ENCODE measurements at regions not wholly inside any gene's neighbourhood (a gene's known extent, or its start where the extent isn't known, plus 50 kb on each side); places are given as distances from the start of the nearest gene placed in this dataset.

DNA sequence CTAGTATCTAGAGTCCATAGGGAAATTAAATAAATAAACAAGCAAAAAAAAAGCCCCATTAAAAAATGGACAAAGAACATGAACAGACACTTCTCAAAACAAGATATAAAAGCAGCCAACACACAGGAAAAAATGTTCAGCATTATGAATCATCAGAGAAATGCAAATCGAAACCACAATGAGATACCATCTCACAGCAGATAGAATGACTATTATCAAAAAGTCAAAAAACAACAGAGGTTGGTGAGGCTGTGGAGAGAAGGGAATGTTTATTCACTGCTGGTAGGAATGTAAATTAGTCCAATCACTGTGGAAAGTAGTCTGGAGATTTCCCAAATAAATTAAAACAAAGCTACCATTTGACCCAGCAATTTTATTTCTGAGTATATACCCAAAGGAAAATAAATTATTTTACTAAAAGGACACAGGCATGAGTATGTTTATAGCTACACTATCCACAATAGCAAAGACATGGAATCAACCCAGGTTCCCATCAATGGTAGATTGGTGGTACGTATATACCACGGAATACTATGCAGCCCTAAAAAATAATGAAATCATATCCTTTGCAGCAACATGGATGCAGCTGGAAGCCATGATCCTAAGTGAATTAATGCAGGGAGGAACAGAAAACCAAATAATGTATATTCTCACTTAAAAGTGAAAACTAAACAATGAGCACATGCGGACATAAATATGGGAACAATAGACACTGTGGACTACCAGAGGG lies 366.5 kb upstream of the SEMA3C start:
- H3K4me2 ChIP-seq (ENCODE audit: low read length) = no peak overlapping the region
- no peaks in the 10 kb centered on the region for H3K27me3 ChIP-seq (ENCODE audit: insufficient read depth, low read length)
- no peaks in the 10 kb centered on the region for H3K79me2 ChIP-seq (ENCODE audit: insufficient read depth, low read length)
- H2AFZ ChIP-seq (ENCODE audit: low read length) = no peak overlapping the region
- no peaks in the 10 kb centered on the region for H3K36me3 ChIP-seq (ENCODE audit: insufficient read depth, low read length)
- H3K4me3 ChIP-seq (ENCODE audit: low read depth, low read length, poor library complexity, severe bottlenecking) = no peak overlapping the region
- no peaks in the 10 kb centered on the region for H3F3A ChIP-seq (ENCODE audit: insufficient read depth, low read length)
- no peaks in the 10 kb centered on the region for H3K4me1 ChIP-seq (ENCODE audit: insufficient read depth, low read length, severe bottlenecking)
- H4K20me1 ChIP-seq (ENCODE audit: insufficient read depth, low read length) = no peaks in the 10 kb centered on the region
- no peak for TF ChIP-seq EZH2 (IDR thresholded peaks at IDR 0.05; ENCODE audit: borderline replicate concordance, low read length)
- TF ChIP-seq, protein P1, sequence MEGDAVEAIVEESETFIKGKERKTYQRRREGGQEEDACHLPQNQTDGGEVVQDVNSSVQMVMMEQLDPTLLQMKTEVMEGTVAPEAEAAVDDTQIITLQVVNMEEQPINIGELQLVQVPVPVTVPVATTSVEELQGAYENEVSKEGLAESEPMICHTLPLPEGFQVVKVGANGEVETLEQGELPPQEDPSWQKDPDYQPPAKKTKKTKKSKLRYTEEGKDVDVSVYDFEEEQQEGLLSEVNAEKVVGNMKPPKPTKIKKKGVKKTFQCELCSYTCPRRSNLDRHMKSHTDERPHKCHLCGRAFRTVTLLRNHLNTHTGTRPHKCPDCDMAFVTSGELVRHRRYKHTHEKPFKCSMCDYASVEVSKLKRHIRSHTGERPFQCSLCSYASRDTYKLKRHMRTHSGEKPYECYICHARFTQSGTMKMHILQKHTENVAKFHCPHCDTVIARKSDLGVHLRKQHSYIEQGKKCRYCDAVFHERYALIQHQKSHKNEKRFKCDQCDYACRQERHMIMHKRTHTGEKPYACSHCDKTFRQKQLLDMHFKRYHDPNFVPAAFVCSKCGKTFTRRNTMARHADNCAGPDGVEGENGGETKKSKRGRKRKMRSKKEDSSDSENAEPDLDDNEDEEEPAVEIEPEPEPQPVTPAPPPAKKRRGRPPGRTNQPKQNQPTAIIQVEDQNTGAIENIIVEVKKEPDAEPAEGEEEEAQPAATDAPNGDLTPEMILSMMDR (IDR thresholded peaks at IDR 0.05; ENCODE audit: low read length) = no peak
- no peak overlapping the region for H3K9ac ChIP-seq (ENCODE audit: low read length)
- H3K9me3 ChIP-seq (ENCODE audit: low read length) = no peaks in the 10 kb centered on the region
- no peak overlapping the region for H3K27ac ChIP-seq (ENCODE audit: low read depth, low read length, poor library complexity, severe bottlenecking)
- no peaks in the 10 kb centered on the region; the same call in 1 of the 2 replicates for H3K9me2 ChIP-seq (ENCODE audit: low read depth, low read length)

DNA sequence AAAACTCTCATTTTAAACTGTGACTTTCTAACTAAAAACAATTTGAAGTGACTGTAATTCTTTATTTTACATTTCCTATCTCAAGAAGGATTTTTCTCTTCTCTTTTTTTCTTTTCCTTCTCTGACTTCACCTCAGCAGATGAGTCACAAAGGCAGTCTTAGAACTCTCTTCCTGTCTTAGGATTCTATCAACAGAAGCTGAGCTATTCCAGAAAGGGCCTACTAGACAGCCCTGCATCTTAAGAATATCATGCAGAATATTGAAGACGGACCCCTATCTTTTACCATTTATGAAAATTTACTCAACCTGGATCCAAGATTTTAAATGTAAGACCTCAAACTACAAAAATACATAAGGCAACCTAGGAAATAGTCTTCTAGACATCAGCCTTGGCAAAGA lies 365.7 kb upstream of the SEMA3C start:
- Histone ChIP-seq H3K27ac (ENCODE audit: low read depth, low read length, poor library complexity, severe bottlenecking) (no peak overlapping the region), H3K79me2 (ENCODE audit: insufficient read depth, low read length) (no peaks in the 10 kb centered on the region), H3K9me3 (ENCODE audit: low read length) (no peaks in the 10 kb centered on the region), H3K4me2 (ENCODE audit: low read length) (no peak overlapping the region), H3K36me3 (ENCODE audit: insufficient read depth, low read length) (no peaks in the 10 kb centered on the region), H3K9me2 (ENCODE audit: low read depth, low read length) (no peaks in the 10 kb centered on the region; the same call in 1 of the 2 replicates), H4K20me1 (ENCODE audit: insufficient read depth, low read length) (no peaks in the 10 kb centered on the region), H3K9ac (ENCODE audit: low read length) (no peak overlapping the region), H3K27me3 (ENCODE audit: insufficient read depth, low read length) (no peaks in the 10 kb centered on the region), H2AFZ (ENCODE audit: low read length) (no peak overlapping the region), H3K4me1 (ENCODE audit: insufficient read depth, low read length, severe bottlenecking) (no peaks in the 10 kb centered on the region), H3K4me3 (ENCODE audit: low read depth, low read length, poor library complexity, severe bottlenecking) (no peak overlapping the region), H3F3A (ENCODE audit: insufficient read depth, low read length) (no peaks in the 10 kb centered on the region)
- TF ChIP-seq, protein P1 (IDR thresholded peaks at IDR 0.05; ENCODE audit: low read length) = no peak
- TF ChIP-seq EZH2 (IDR thresholded peaks at IDR 0.05; ENCODE audit: borderline replicate concordance, low read length) = no peak

DNA sequence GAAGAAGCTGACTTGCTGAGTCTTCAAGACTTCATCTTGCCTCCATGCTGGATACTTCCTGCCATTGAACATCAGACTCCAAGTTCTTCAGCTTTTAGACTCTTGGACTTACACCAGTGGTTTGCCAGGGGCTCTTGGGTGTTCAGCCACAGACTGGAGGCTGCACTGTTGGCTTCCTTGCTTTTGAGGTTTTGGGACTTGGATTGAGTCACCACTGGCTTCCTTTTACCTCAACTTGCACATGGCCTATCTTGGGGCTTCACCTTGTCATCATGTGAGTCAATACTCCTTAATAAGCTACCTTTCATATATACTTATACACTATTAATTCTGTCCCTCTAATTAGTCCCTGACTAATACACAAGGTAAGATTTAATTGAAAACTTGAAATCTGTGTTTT lies 361.7 kb upstream of the SEMA3C start:
- H3K9me3 ChIP-seq (ENCODE audit: low read length) = no peaks in the 10 kb centered on the region
- H3K4me2 ChIP-seq (ENCODE audit: low read length) = no peak overlapping the region
- H3K36me3 ChIP-seq (ENCODE audit: insufficient read depth, low read length) = no peaks in the 10 kb centered on the region
- no peaks in the 10 kb centered on the region for H3K4me1 ChIP-seq (ENCODE audit: insufficient read depth, low read length, severe bottlenecking)
- no peaks in the 10 kb centered on the region; the same call in 1 of the 2 replicates for H3K9me2 ChIP-seq (ENCODE audit: low read depth, low read length)
- H3K9ac ChIP-seq (ENCODE audit: low read length) = no peak overlapping the region
- TF ChIP-seq, protein P1 (IDR thresholded peaks at IDR 0.05; ENCODE audit: low read length) = no peak
- no peak for TF ChIP-seq EZH2 (IDR thresholded peaks at IDR 0.05; ENCODE audit: borderline replicate concordance, low read length)
- no peak overlapping the region for H2AFZ ChIP-seq (ENCODE audit: low read length)
- H3F3A ChIP-seq (ENCODE audit: insufficient read depth, low read length) = no peaks in the 10 kb centered on the region
- no peak overlapping the region for H3K27ac ChIP-seq (ENCODE audit: low read depth, low read length, poor library complexity, severe bottlenecking)
- H3K4me3 ChIP-seq (ENCODE audit: low read depth, low read length, poor library complexity, severe bottlenecking) = no peak overlapping the region
- no peaks in the 10 kb centered on the region for H4K20me1 ChIP-seq (ENCODE audit: insufficient read depth, low read length)
- no peaks in the 10 kb centered on the region for H3K79me2 ChIP-seq (ENCODE audit: insufficient read depth, low read length)
- H3K27me3 ChIP-seq (ENCODE audit: insufficient read depth, low read length) = no peaks in the 10 kb centered on the region

All from OCI-LY1 (cell line).